ENCODE measurements at regions not wholly inside any gene's neighbourhood (a gene's known extent, or its start where the extent isn't known, plus 50 kb on each side); places are given as distances from the start of the nearest gene placed in this dataset.

DNA sequence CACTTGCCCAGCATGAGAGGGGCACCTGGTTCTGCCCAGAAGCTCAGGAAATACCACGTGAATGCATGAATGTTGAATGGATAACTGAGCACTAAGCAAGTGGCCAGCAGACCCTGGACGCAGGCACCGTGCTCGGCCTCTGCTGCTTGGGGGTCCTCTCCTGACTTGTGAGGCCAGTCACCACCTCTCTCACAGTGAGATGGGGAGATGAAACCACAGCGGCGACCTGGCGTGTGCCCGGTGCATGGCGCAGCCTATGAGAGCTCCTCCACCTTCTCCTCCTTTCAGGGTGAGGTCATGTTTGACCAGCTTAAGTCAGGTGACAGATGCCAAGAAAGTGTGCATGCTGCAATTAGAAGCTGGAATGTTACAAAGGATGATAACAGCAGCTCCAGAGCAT is 75.5 kb downstream of the HMX1 start:
- DNase-seq: no peak

- no peak for DNase-seq
Measured at GRCh38 chr4:8795140-8795539, 76.5 kb downstream of the HMX1 start.

- no peak for DNase-seq
Measured at GRCh38 chr4:8794491-8794890, 77.1 kb downstream of the HMX1 start.

- no peak for DNase-seq
Measured at GRCh38 chr4:8793571-8794160, 78.0 kb downstream of the HMX1 start.

DNA sequence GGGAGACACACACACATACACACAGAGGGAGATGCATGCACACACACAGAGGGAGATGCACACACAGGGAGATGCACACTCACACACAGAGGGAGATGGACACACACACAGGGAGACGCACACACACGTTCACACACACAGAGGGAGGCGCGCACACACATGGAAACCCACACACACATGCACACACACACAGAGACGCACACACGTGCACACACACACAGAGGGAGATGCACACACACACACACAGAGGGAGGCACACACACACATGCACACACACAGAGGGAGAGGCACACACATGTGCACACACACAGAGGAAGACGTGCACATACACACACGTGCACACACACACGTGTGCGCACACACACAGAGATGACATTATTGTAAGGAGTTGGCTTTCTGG is 79.1 kb downstream of the HMX1 start:
- DNase-seq: no peak

DNA sequence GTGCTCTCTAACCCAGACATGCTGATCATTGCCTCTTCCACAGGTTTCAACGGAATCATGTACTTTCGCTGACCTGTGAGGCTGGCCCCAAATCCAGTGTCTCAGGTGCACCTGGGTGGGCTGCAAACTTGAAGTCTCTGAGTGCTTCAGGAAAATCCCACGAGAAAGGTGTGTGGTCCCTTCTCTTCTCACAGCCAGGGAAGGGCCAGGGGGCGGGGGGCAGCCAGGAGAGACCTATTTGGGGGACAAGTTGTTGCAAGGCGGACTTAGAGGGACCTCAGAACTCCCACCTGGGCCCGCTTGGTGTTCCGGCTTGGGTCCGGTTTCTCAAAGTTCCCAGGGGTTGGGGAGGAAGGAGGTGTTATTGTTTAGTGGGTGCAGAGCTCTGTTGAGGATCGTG is 80.0 kb downstream of the HMX1 start:
- no peak for DNase-seq

- DNase-seq: no peak
Measured at GRCh38 chr4:8790749-8791148, 80.9 kb downstream of the HMX1 start.

DNA sequence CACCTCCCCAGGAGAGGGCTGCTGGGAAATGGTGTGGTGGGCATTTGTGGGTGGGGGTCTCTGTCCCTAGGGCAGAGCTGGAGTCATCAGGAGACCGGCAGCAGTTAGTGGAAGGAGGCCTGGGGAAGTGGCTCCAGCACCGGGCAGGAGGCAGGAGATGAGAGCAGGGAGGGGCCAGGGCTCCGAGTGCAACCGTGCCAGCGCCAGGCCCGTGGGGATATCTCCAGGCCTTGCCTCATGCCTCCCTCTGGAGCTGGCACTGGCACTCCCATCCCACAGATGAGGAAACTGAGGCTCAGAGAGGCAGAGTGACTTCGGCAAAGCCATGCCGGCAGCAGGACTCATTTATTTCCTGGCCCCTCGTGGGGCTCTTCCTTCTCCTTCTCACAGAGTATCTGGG is 83.5 kb downstream of the HMX1 start:
- no peak for DNase-seq

- DNase-seq: no peak
Measured at GRCh38 chr4:8786166-8786565, 85.5 kb downstream of the HMX1 start.

DNA sequence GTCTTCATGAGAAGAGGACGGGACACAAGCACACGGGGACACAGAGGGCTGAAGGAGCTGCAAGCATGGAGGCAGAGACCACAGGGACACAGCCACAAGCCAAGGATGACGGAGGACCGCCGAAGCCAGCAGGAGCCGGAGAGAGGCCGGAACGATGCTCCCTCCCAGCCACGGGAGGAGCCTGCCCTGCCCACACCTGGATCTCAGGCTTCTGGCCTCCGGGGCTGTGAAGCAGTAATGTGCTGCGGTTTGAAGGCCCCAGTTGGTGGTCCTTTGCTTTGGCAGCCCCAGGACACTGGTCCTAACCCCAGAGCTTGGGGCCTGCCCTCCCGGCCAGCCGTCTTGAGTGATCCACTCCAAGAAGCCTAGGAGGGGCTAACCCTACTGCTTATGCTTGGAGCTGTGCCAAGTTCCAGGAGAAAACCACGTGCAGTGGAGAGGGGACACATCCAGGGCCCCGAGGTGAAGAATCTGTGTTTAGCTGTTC is 85.9 kb downstream of the HMX1 start:
- no peak for DNase-seq

GRCh38 chr4:8783736-8784135 is 87.9 kb downstream of the HMX1 start:
- no peak for DNase-seq

DNA sequence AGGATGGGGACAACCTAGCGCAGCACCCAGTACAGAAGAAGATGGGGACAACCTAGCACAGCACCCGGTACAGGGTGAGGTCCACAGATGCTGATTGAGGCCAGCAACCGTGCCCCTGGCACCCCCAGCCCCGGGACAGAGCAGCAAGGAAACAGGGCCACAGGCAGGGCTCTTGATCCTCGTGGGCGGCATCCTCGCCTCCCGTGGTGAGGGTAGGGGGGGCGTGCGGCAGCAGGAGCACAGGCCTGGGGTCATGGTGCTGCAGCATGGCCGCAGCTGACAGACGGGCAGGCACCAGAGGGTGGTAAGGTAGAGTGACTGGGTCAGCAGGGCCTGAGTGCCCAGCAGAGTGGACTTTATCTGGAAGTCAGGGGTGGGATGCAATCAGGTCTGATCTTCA is 89.5 kb downstream of the HMX1 start:
- no peak for DNase-seq

GRCh38 chr4:8781641-8782040 is 90.0 kb downstream of the HMX1 start:
- no peak for DNase-seq

- no peak for DNase-seq
Measured at GRCh38 chr4:8780596-8781368, 90.9 kb downstream of the HMX1 start.

- DNase-seq: no peak
Measured at GRCh38 chr4:8780086-8780485, 91.6 kb downstream of the HMX1 start.

GRCh38 chr4:8779490-8779932 is 92.1 kb downstream of the HMX1 start:
- DNase-seq: no peak

DNA sequence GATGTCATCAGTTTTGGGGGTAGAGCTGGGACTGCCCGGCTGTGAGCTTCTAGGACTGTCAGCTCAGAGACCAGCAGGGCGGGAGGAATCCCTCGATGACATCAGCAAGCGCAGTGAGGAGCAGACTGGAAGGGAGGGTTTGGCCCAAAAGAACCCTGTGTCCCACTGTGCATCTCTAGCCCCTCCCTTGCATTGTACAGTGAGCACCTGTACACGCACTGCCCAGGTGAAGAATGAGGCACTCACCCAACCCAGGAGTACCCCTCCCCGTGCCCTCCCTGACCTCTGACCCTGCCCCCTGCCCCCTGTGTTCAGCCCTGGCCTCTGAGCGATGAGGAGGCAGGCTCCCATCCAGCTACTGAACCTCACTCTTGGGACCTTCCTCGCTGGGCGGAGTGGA is 92.9 kb downstream of the HMX1 start:
- no peak for DNase-seq

GRCh38 chr4:8778291-8778690 is 93.3 kb downstream of the HMX1 start:
- DNase-seq: no peak

GRCh38 chr4:8777320-8778196 is 94.1 kb downstream of the HMX1 start:
- no peak for DNase-seq

GRCh38 chr4:8776366-8776765 is 95.3 kb downstream of the HMX1 start:
- DNase-seq: no peak

GRCh38 chr4:8775751-8776355 is 95.8 kb downstream of the HMX1 start:
- no peak for DNase-seq

GRCh38 chr4:8775121-8775520 is 96.5 kb downstream of the HMX1 start:
- no peak for DNase-seq

DNA sequence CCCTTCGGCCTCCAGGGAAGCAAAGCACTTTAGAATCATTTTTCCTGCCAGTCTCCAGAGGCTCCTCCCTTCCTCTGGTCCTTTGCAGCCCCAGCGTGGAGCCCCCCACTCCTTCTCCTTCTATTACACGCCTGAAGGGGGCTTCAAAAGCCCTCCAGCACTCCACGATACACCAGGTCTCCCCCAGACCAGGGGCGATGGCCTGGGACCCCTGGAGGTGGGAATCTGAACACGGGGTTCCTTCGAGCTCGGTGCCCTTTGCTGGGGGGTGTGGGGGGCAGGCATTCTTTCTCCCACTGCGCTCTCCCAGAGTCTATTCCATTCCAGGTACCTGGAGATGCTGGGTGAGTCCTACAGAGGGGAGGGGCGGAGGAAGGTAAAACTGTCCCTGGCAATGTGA is 97.6 kb downstream of the HMX1 start:
- no peak for DNase-seq
